ENCODE measurements at regions not wholly inside any gene's neighbourhood (a gene's known extent, or its start where the extent isn't known, plus 50 kb on each side); places are given as distances from the start of the nearest gene placed in this dataset.

- TF ChIP-seq CTCF (IDR thresholded peaks at IDR 0.05) (no peak), POLR2A (IDR thresholded peaks at IDR 0.05) (no peak)
Measured at GRCh38 chr15:68489421-68489820, 57.5 kb upstream of the ITGA11 start.

All from heart left ventricle (tissue), 13 donors.